ENCODE measurements at regions not wholly inside any gene's neighbourhood (a gene's known extent, or its start where the extent isn't known, plus 50 kb on each side); places are given as distances from the start of the nearest gene placed in this dataset.
A peak's percentile ranks its signal among the peaks of the same experiment; 100 is the strongest.
"Not testable (repeated sequence)": the region's sequence is repeated elsewhere in the genome, so short reads cannot be mapped to it uniquely, and the experiment has no call there.

GRCh38 chr17:62322313-62322712, 58.0 kb upstream of the EFCAB3 start:
- no peak for DNase-seq (ENCODE audit: low read depth)

- no peak for DNase-seq (ENCODE audit: low read depth)
Measured at GRCh38 chr17:62321451-62321850, 58.9 kb upstream of the EFCAB3 start.

- DNase-seq (ENCODE audit: low read depth) = no peak
Measured at GRCh38 chr17:62319846-62320245, 60.5 kb upstream of the EFCAB3 start.

- no peak for DNase-seq (ENCODE audit: low read depth)
Measured at GRCh38 chr17:62309396-62309795, 71.0 kb upstream of the EFCAB3 start.

- no peak for DNase-seq (ENCODE audit: low read depth)
Measured at GRCh38 chr17:62307196-62307595, 73.2 kb upstream of the EFCAB3 start.

- DNase-seq (ENCODE audit: low read depth) = no peak
Measured at GRCh38 chr17:62303476-62303875, 76.9 kb upstream of the EFCAB3 start.

GRCh38 chr17:62300697-62301096, 79.7 kb upstream of the EFCAB3 start:
- DNase-seq (ENCODE audit: low read depth) = no peak

- not testable (repeated sequence) for DNase-seq (ENCODE audit: low read depth)
Measured at GRCh38 chr17:62275290-62275689, 105.1 kb upstream of the EFCAB3 start.

- DNase-seq (ENCODE audit: low read depth) = not testable (repeated sequence)
Measured at GRCh38 chr17:62268361-62268760, 112.0 kb upstream of the EFCAB3 start.

GRCh38 chr17:62264974-62265373, 115.4 kb upstream of the EFCAB3 start:
- not testable (repeated sequence) for DNase-seq (ENCODE audit: low read depth)

- DNase-seq (ENCODE audit: low read depth) = not testable (repeated sequence)
Measured at GRCh38 chr17:62255791-62256190, 124.6 kb upstream of the EFCAB3 start.

- not testable (repeated sequence) for DNase-seq (ENCODE audit: low read depth)
Measured at GRCh38 chr17:62242076-62242475, 138.3 kb upstream of the EFCAB3 start.

GRCh38 chr17:62239569-62239968, 140.8 kb upstream of the EFCAB3 start:
- DNase-seq (ENCODE audit: low read depth) = not testable (repeated sequence)

GRCh38 chr17:62238551-62239338, 141.6 kb upstream of the EFCAB3 start:
- DNase-seq (ENCODE audit: low read depth) = not testable (repeated sequence)

GRCh38 chr17:62233822-62234481, 146.4 kb upstream of the EFCAB3 start:
- not testable (repeated sequence) for DNase-seq (ENCODE audit: low read depth)

- DNase-seq (ENCODE audit: low read depth) = not testable (repeated sequence)
Measured at GRCh38 chr17:62231293-62231692, 149.1 kb upstream of the EFCAB3 start.

- DNase-seq (ENCODE audit: low read depth) = peak; percentile 1
Measured at GRCh38 chr17:62226610-62227240, 153.6 kb upstream of the EFCAB3 start.

GRCh38 chr17:62223585-62223984, 156.8 kb upstream of the EFCAB3 start:
- not testable (repeated sequence) for DNase-seq (ENCODE audit: low read depth)

GRCh38 chr17:62219221-62219899, 154.3 kb upstream of the MED13 start:
- DNase-seq (ENCODE audit: low read depth) = no peak

GRCh38 chr17:62216847-62217246, 151.8 kb upstream of the MED13 start:
- no peak for DNase-seq (ENCODE audit: low read depth)

GRCh38 chr17:62215891-62216290, 150.8 kb upstream of the MED13 start:
- not testable (repeated sequence) for DNase-seq (ENCODE audit: low read depth)

- DNase-seq (ENCODE audit: low read depth) = no peak
Measured at GRCh38 chr17:62206550-62206949, 141.5 kb upstream of the MED13 start.

Data from activated T-cell treated with anti-CD3 and anti-CD28 coated beads for 48 hours (primary cell).